Keratinocyte (primary cell): ENCODE measurements at regions not wholly inside any gene's neighbourhood (a gene's known extent, or its start where the extent isn't known, plus 50 kb on each side); places are given as distances from the start of the nearest gene placed in this dataset.

Source experiments
- CTCF ChIP-seq, 3 experiments: IDR thresholded peaks in 1 of 3; conservative IDR thresholded peaks in 1 of 3; optimal IDR thresholded peaks in 1 of 3; 2 replicates in 2 of 3; 3 replicates in 1 of 3; pipeline versions ENCODE3 to v1.5.1; 2011; ENCODE audit warnings: low read length in 3 of 3, mild to moderate bottlenecking in 3 of 3, moderate library complexity in 2 of 3, control low read depth in 1 of 3, inconsistent platforms in 1 of 3; ENCODE audit not compliant: insufficient read depth in 2 of 3; ENCODE audit errors: extremely low read depth in 1 of 3
- EZH2 ChIP-seq: IDR thresholded peaks from one replicate; pipeline ENCODE4 v1.6.1; 2012; ENCODE audit warnings: inconsistent platforms, mild to moderate bottlenecking, low read length, moderate library complexity

GRCh38 chr10:107741971-107742370, 577.5 kb upstream of the SORCS1 start:
- no peak for TF ChIP-seq CTCF (optimal IDR thresholded peaks at IDR 0.05 in 1 of 3, IDR thresholded peaks at IDR 0.05 in 1 of 3, conservative IDR thresholded peaks at IDR 0.05 in 1 of 3; ENCODE audit: extremely low read depth in 1 of 3, insufficient read depth in 2 of 3, low read length in 3 of 3)
- TF ChIP-seq EZH2: no peak
